ENCODE measurements at regions not wholly inside any gene's neighbourhood (a gene's known extent, or its start where the extent isn't known, plus 50 kb on each side); places are given as distances from the start of the nearest gene placed in this dataset.

DNA sequence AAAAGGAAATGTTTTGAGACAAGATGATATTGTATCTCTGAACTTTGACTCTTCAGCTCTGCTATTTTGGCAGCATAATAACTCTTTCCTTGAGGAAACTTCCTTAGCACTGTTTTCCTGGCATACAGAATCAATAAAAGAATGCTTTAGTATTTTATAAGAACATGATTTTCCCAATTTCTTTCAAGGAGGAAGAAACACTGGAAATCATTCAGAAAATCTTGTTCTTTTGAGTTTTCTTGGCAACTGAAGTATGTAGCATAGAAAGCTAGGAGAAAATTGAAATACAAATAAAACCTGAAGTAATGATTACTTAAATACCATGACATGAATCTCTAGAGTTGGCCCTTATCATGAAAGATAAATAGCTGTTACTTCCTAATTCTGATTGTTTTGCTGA is 461.4 kb upstream of the ZNF608 start:
- TF ChIP-seq, protein P1, sequence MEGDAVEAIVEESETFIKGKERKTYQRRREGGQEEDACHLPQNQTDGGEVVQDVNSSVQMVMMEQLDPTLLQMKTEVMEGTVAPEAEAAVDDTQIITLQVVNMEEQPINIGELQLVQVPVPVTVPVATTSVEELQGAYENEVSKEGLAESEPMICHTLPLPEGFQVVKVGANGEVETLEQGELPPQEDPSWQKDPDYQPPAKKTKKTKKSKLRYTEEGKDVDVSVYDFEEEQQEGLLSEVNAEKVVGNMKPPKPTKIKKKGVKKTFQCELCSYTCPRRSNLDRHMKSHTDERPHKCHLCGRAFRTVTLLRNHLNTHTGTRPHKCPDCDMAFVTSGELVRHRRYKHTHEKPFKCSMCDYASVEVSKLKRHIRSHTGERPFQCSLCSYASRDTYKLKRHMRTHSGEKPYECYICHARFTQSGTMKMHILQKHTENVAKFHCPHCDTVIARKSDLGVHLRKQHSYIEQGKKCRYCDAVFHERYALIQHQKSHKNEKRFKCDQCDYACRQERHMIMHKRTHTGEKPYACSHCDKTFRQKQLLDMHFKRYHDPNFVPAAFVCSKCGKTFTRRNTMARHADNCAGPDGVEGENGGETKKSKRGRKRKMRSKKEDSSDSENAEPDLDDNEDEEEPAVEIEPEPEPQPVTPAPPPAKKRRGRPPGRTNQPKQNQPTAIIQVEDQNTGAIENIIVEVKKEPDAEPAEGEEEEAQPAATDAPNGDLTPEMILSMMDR (IDR thresholded peaks at IDR 0.05): no peak
- no peak for TF ChIP-seq EZH2 (IDR thresholded peaks at IDR 0.05)
